Right lobe of liver (tissue), 6 donors: ENCODE measurements at regions not wholly inside any gene's neighbourhood (a gene's known extent, or its start where the extent isn't known, plus 50 kb on each side); places are given as distances from the start of the nearest gene placed in this dataset.

Source experiments
- ATAC-seq, 4 donors: fragments of 200-7000 bp; cut with Tn5 transposase; one replicate each; pipeline ENCODE4 v1.9.1; 2020; ENCODE audit warnings: mild to moderate bottlenecking in 4 of 4, moderate library complexity in 4 of 4
- DNase-seq, 3 donors: peaks; one replicate each; pipeline ENCODE4 v3.0.0-alpha.2; 2020
- H3K27ac ChIP-seq, 3 donors: fragments of 200-600 bp; one replicate each; pipeline ENCODE4 v1.8.0; 2022
- H3K27me3 ChIP-seq, 2 donors: fragments of 200-600 bp; one replicate each; pipeline ENCODE4 v1.8.0; 2022
- H3K36me3 ChIP-seq, 4 donors: fragments of 200-600 bp; sonication (generic) in 1 of 4; one replicate each; pipeline versions ENCODE4 v1.5.1 to v1.8.0; 2017 to 2022; ENCODE audit warnings: control low read depth in 1 of 4
- H3K4me1 ChIP-seq, 4 donors: fragments of 200-600 bp; sonication (generic) in 1 of 4; one replicate each; pipeline versions ENCODE4 v1.5.1 to v1.8.0; 2017 to 2022; ENCODE audit warnings: control low read depth in 1 of 4
- H3K4me3 ChIP-seq, 3 donors: fragments of 200-600 bp; one replicate each; pipeline ENCODE4 v1.8.0; 2022
- H3K9me3 ChIP-seq, 4 donors: fragments of 200-600 bp; sonication (generic) in 1 of 4; one replicate each; pipeline versions ENCODE4 v1.5.1 to v1.8.0; 2017 to 2022; ENCODE audit warnings: control low read depth in 1 of 4
- POLR2A ChIP-seq: fragments of 450-650 bp; IDR thresholded peaks from one replicate; pipeline ENCODE4 v1.6.1; 2017; ENCODE audit warnings: antibody characterized with exemption, mild to moderate bottlenecking
- WGBS: methylation state at CpG from one replicate; pipeline ENCODE4 v1.1.6; 2018; ENCODE audit warnings: low coverage, low lambda C conversion rate; ENCODE audit not compliant: insufficient coverage; ENCODE audit errors: missing lambda C conversion rate; 5-methylcytosine and 5-hydroxymethylcytosine counted together
- intact Hi-C, 2 donors: fragments of 100-400 bp; cut with DNase I; formaldehyde crosslinking; loops; one replicate each; pipeline versions ENCODE4 v1.11.2 to v1.14.1; 2022
- TF ChIP-seq, protein P1 (sequence below), 4 donors: fragments of 200-600 bp in 3 of 4; fragments of 450-650 bp in 1 of 4; IDR thresholded peaks; one replicate each; pipeline versions ENCODE4 v1.5.1 to v1.8.0; 2016 to 2022; ENCODE audit warnings: antibody characterized with exemption in 4 of 4, mild to moderate bottlenecking in 2 of 4
- donor health status: DM: no; HTN: yes; CAD: no.
- donor health status: DM: no; HTN: no; CAD: no.
- donor health status: DM: no; HTN: no; CAD: no.
- donor health status: DM: no; HTN: yes; CAD: no.
- donor health status: DM: no; HTN: yes; CAD: no.

- H3K27ac ChIP-seq: no peak overlapping the region
- 43% methylated on average over 5 of the region's 5 CpGs for WGBS
- intact Hi-C loops: no loop called here
- ATAC-seq: no peak
- H3K4me3 ChIP-seq: no peak overlapping the region
- no peaks in the 10 kb centered on the region for H3K36me3 ChIP-seq
- DNase-seq: no peak
- TF ChIP-seq, protein P1, sequence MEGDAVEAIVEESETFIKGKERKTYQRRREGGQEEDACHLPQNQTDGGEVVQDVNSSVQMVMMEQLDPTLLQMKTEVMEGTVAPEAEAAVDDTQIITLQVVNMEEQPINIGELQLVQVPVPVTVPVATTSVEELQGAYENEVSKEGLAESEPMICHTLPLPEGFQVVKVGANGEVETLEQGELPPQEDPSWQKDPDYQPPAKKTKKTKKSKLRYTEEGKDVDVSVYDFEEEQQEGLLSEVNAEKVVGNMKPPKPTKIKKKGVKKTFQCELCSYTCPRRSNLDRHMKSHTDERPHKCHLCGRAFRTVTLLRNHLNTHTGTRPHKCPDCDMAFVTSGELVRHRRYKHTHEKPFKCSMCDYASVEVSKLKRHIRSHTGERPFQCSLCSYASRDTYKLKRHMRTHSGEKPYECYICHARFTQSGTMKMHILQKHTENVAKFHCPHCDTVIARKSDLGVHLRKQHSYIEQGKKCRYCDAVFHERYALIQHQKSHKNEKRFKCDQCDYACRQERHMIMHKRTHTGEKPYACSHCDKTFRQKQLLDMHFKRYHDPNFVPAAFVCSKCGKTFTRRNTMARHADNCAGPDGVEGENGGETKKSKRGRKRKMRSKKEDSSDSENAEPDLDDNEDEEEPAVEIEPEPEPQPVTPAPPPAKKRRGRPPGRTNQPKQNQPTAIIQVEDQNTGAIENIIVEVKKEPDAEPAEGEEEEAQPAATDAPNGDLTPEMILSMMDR (IDR thresholded peaks at IDR 0.05): no peak
- no peak for TF ChIP-seq POLR2A
- no peaks in the 10 kb centered on the region for H3K27me3 ChIP-seq
- H3K9me3 ChIP-seq: no peaks in the 10 kb centered on the region
- H3K4me1 ChIP-seq: no peaks in the 10 kb centered on the region
Measured at GRCh38 chr3:80000022-80000421, 232.2 kb upstream of the ROBO1 start.

GRCh38 chr3:79994397-79994796 lies 226.6 kb upstream of the ROBO1 start:
- H3K27me3 ChIP-seq: no peaks in the 10 kb centered on the region
- H3K27ac ChIP-seq: no peak overlapping the region
- ATAC-seq (no peak), DNase-seq (no peak)
- WGBS: 35% methylated on average over 2 of the region's 2 CpGs
- H3K4me3 ChIP-seq: no peak overlapping the region
- intact Hi-C loops: no loop called here
- no peaks in the 10 kb centered on the region for H3K9me3 ChIP-seq
- TF ChIP-seq, protein P1 (IDR thresholded peaks at IDR 0.05): no peak
- no peak for TF ChIP-seq POLR2A
- H3K36me3 ChIP-seq: no peaks in the 10 kb centered on the region
- H3K4me1 ChIP-seq: no peaks in the 10 kb centered on the region

- Histone ChIP-seq H3K27me3 (no peaks in the 10 kb centered on the region), H3K4me3 (no peak overlapping the region), H3K4me1 (no peaks in the 10 kb centered on the region), H3K36me3 (no peaks in the 10 kb centered on the region), H3K9me3 (no peaks in the 10 kb centered on the region), H3K27ac (no peak overlapping the region)
- DNase-seq: no peak
- 46% methylated on average over 3 of the region's 3 CpGs for WGBS
- TF ChIP-seq, protein P1 (IDR thresholded peaks at IDR 0.05): no peak
- no peak for TF ChIP-seq POLR2A
- ATAC-seq: no peak
- intact Hi-C loops: no loop called here
Measured at GRCh38 chr3:79986338-79986737, 218.5 kb upstream of the ROBO1 start.

- Histone ChIP-seq H3K36me3 (no peaks in the 10 kb centered on the region), H3K9me3 (no peaks in the 10 kb centered on the region), H3K4me3 (no peak overlapping the region), H3K4me1 (no peaks in the 10 kb centered on the region), H3K27me3 (no peaks in the 10 kb centered on the region), H3K27ac (no peak overlapping the region)
- WGBS: 50% methylated on average over 6 of the region's 6 CpGs
- intact Hi-C loops: no loop called here
- DNase-seq (no peak), ATAC-seq (no peak)
- TF ChIP-seq, protein P1 (IDR thresholded peaks at IDR 0.05): no peak
- no peak for TF ChIP-seq POLR2A
Measured at GRCh38 chr3:79985816-79986215, 218.0 kb upstream of the ROBO1 start.

- no peak for ATAC-seq
- H3K36me3 ChIP-seq: no peaks in the 10 kb centered on the region
- TF ChIP-seq, protein P1 (IDR thresholded peaks at IDR 0.05): no peak
- TF ChIP-seq POLR2A: no peak
- no peak overlapping the region for H3K27ac ChIP-seq
- no peak overlapping the region for H3K4me3 ChIP-seq
- no peaks in the 10 kb centered on the region for H3K9me3 ChIP-seq
- 23% methylated on average over 1 of the region's 1 CpG for WGBS
- no peaks in the 10 kb centered on the region for H3K27me3 ChIP-seq
- intact Hi-C loops: no loop called here
- no peak for DNase-seq
- H3K4me1 ChIP-seq: no peaks in the 10 kb centered on the region
Measured at GRCh38 chr3:79983118-79983517, 215.3 kb upstream of the ROBO1 start.
